ENCODE measurements at regions not wholly inside any gene's neighbourhood (a gene's known extent, or its start where the extent isn't known, plus 50 kb on each side); places are given as distances from the start of the nearest gene placed in this dataset.

- no peak for TF ChIP-seq CTCF (IDR thresholded peaks at IDR 0.05; ENCODE audit: low read depth, low read length)
- no peak for TF ChIP-seq POLR2A (IDR thresholded peaks at IDR 0.05; ENCODE audit: extremely low read depth, insufficient read length)
- TF ChIP-seq, protein P1, sequence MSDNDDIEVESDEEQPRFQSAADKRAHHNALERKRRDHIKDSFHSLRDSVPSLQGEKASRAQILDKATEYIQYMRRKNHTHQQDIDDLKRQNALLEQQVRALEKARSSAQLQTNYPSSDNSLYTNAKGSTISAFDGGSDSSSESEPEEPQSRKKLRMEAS (IDR thresholded peaks at IDR 0.05; ENCODE audit: low read depth, low read length), result no peak
Measured at GRCh38 chrX:46341767-46342322, 203.4 kb downstream of the ZNF674 start.

All from NB4 (cell line).